ENCODE measurements at regions not wholly inside any gene's neighbourhood (a gene's known extent, or its start where the extent isn't known, plus 50 kb on each side); places are given as distances from the start of the nearest gene placed in this dataset.

DNA sequence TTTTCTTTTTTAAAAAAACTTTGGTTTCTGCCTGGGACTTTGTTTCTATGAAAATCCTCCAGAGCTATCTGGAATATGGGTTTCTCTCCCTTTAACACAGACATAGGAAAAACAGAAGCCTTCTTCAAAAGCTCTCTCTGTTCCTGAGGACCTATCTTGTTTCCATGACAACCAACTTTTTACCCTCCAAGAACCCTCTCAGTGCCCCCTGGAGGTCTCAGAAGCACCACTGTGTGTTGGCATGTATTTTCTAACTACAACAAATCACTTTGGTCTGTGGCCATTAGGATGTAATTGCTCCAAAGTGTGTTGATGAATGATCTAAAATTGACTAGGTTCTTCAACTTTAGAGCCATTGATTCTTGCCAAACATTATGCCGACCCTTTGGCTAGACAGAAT, 1331.6 kb downstream of the ADGRL3 start:
- no peak for TF ChIP-seq EP300 (IDR thresholded peaks at IDR 0.05)
- TF ChIP-seq, protein P1, sequence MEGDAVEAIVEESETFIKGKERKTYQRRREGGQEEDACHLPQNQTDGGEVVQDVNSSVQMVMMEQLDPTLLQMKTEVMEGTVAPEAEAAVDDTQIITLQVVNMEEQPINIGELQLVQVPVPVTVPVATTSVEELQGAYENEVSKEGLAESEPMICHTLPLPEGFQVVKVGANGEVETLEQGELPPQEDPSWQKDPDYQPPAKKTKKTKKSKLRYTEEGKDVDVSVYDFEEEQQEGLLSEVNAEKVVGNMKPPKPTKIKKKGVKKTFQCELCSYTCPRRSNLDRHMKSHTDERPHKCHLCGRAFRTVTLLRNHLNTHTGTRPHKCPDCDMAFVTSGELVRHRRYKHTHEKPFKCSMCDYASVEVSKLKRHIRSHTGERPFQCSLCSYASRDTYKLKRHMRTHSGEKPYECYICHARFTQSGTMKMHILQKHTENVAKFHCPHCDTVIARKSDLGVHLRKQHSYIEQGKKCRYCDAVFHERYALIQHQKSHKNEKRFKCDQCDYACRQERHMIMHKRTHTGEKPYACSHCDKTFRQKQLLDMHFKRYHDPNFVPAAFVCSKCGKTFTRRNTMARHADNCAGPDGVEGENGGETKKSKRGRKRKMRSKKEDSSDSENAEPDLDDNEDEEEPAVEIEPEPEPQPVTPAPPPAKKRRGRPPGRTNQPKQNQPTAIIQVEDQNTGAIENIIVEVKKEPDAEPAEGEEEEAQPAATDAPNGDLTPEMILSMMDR (IDR thresholded peaks at IDR 0.05): no peak

Measured in ovary (tissue), 3 donors.